Ascending aorta (tissue), 2 donors: ENCODE measurements at regions not wholly inside any gene's neighbourhood (a gene's known extent, or its start where the extent isn't known, plus 50 kb on each side); places are given as distances from the start of the nearest gene placed in this dataset.

Experiments
- DNase-seq, 2 donors: peaks; one replicate each; pipeline ENCODE4 v3.0.0-alpha.2; 2019; ENCODE audit warnings: low spot score in 2 of 2
- H3K27ac ChIP-seq, 2 donors: fragments of 200-600 bp; sonication (generic); one replicate each; pipeline ENCODE4 v1.5.1; 2016 to 2017; ENCODE audit warnings: mild to moderate bottlenecking in 1 of 2
- H3K27me3 ChIP-seq: fragments of 200-600 bp; sonication (generic); one replicate; pipeline ENCODE4 v1.5.1; 2017
- H3K36me3 ChIP-seq, 2 donors: fragments of 200-600 bp; sonication (generic); one replicate each; pipeline ENCODE4 v1.5.1; 2016
- H3K4me1 ChIP-seq, 2 donors: fragments of 200-600 bp; sonication (generic); one replicate each; pipeline ENCODE4 v1.5.1; 2016 to 2017; ENCODE audit warnings: mild to moderate bottlenecking in 1 of 2
- H3K4me3 ChIP-seq, 2 donors: fragments of 200-600 bp; sonication (generic); one replicate each; pipeline ENCODE4 v1.5.1; 2016 to 2017; ENCODE audit warnings: mild to moderate bottlenecking in 1 of 2
- H3K9me3 ChIP-seq, 2 donors: fragments of 200-600 bp; sonication (generic); one replicate each; pipeline ENCODE4 v1.5.1; 2016
- CTCF ChIP-seq, 3 experiments: fragments of 200-600 bp in 2 of 3; fragments of 450-650 bp in 1 of 3; sonication (generic) in 2 of 3; IDR thresholded peaks; one replicate each; pipeline ENCODE4 v1.5.1; 2016 to 2019; ENCODE audit warnings: antibody characterized with exemption in 3 of 3, mild to moderate bottlenecking in 1 of 3, moderate library complexity in 1 of 3
- intact Hi-C: fragments of 100-400 bp; cut with DNase I; formaldehyde crosslinking; loops from one replicate; pipeline ENCODE4 v1.15.1; 2023

- intact Hi-C loops, result no loop called here
- Histone ChIP-seq H3K36me3 (no peaks in the 10 kb centered on the region), H3K4me1 (no peaks in the 10 kb centered on the region), H3K27ac (no peak overlapping the region), H3K27me3 (no peaks in the 10 kb centered on the region), H3K9me3 (peaks cover 0 to 8% of the 10 kb centered on the region in 2 donors), H3K4me3 (no peak overlapping the region)
- TF ChIP-seq CTCF (IDR thresholded peaks at IDR 0.05), result no peak
- no peak for DNase-seq
Measured at GRCh38 chr4:179182741-179183140, 1740.5 kb upstream of the AGA start.

GRCh38 chr4:179195887-179196286, 1753.7 kb upstream of the AGA start:
- H3K9me3 ChIP-seq, result no peaks in the 10 kb centered on the region
- H3K27me3 ChIP-seq, result no peaks in the 10 kb centered on the region
- intact Hi-C loops, result no loop called here
- H3K36me3 ChIP-seq, result no peaks in the 10 kb centered on the region
- TF ChIP-seq CTCF (IDR thresholded peaks at IDR 0.05), result no peak
- no peak overlapping the region for H3K27ac ChIP-seq
- DNase-seq, result no peak
- H3K4me3 ChIP-seq, result no peak overlapping the region
- H3K4me1 ChIP-seq, result no peaks in the 10 kb centered on the region

DNA sequence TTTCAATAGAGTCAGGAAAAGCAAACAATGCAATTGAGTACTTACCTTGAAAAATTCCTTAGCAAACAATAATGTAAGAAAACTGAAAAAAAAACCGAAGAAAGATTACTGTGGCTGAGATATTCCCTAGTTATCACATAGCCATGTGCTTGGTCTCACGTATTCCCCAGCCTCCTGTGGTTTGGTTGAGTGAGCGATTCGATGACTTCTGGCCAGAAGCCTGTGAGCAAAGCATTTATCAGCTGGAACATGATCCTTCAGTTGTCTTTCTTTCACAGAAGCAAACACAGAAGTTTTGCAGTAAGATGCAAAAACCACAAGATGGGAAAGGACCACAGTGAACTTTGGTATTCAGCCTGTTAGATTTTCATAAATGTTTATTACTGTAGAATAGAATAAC, 1754.3 kb upstream of the AGA start:
- Histone ChIP-seq H3K9me3 (no peaks in the 10 kb centered on the region), H3K4me1 (no peaks in the 10 kb centered on the region), H3K36me3 (no peaks in the 10 kb centered on the region), H3K4me3 (no peak overlapping the region), H3K27ac (no peak overlapping the region), H3K27me3 (no peaks in the 10 kb centered on the region)
- DNase-seq, result no peak
- intact Hi-C loops, result no loop called here
- no peak for TF ChIP-seq CTCF (IDR thresholded peaks at IDR 0.05)

- Histone ChIP-seq H3K4me1 (no peaks in the 10 kb centered on the region), H3K9me3 (no peaks in the 10 kb centered on the region), H3K27me3 (no peaks in the 10 kb centered on the region), H3K4me3 (no peak overlapping the region), H3K27ac (no peak overlapping the region), H3K36me3 (no peaks in the 10 kb centered on the region)
- intact Hi-C loops, result no loop called here
- DNase-seq, result no peak
- no peak for TF ChIP-seq CTCF (IDR thresholded peaks at IDR 0.05)
Measured at GRCh38 chr4:179200681-179201080, 1758.4 kb upstream of the AGA start.

- intact Hi-C loops, result no loop called here
- H3K9me3 ChIP-seq, result no peaks in the 10 kb centered on the region
- no peak for DNase-seq
- H3K27ac ChIP-seq, result no peak overlapping the region
- no peaks in the 10 kb centered on the region for H3K36me3 ChIP-seq
- TF ChIP-seq CTCF (IDR thresholded peaks at IDR 0.05), result no peak
- H3K27me3 ChIP-seq, result no peaks in the 10 kb centered on the region
- H3K4me1 ChIP-seq, result no peaks in the 10 kb centered on the region
- no peak overlapping the region for H3K4me3 ChIP-seq
Measured at GRCh38 chr4:179225594-179225993, 1783.4 kb upstream of the AGA start.

DNA sequence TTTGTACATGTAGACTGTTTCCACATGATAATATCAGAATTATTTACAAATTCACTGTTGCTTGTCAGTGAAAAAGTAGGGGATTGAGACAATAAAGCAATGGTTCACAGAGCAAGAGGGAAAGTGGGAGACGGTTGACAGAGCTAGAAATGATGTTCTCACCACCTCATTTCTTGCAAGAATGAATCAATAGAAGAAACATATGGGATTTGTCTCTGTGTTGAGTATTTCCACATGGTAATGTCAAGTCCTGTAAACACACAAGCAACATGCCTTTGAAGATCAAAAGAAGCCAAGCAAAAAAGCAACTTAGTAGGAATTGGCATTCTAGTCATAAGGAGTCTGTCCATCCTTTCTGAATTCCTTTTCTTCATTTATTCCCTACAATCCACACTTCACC, 1806.6 kb upstream of the AGA start:
- no peaks in the 10 kb centered on the region for H3K9me3 ChIP-seq
- H3K27ac ChIP-seq, result no peak overlapping the region
- H3K27me3 ChIP-seq, result no peaks in the 10 kb centered on the region
- intact Hi-C loops, result no loop called here
- no peaks in the 10 kb centered on the region for H3K36me3 ChIP-seq
- no peak for TF ChIP-seq CTCF (IDR thresholded peaks at IDR 0.05)
- no peaks in the 10 kb centered on the region for H3K4me1 ChIP-seq
- no peak overlapping the region for H3K4me3 ChIP-seq
- no peak for DNase-seq
